HepG2 (cell line): ENCODE measurements at regions not wholly inside any gene's neighbourhood (a gene's known extent, or its start where the extent isn't known, plus 50 kb on each side); places are given as distances from the start of the nearest gene placed in this dataset.

Experiments
- ATAC-seq: fragments of 200-7000 bp; cut with Tn5 transposase; 3 replicates; pipeline ENCODE4 v1.9.1; 2020; ENCODE audit warnings: mild to moderate bottlenecking, moderate library complexity
- BruUV-seq: library from RNA; stranded (reverse); fragments of 400-500 nt; replicated peaks from 2 replicates; lab custom pipeline; 2021; lab: Mats Ljungman, UMichigan
- CTCF ChIA-PET: fragments of 300-600 bp; formaldehyde crosslinking; extraction: SDS; loops from one replicate; lab custom pipeline; 2021; ENCODE audit warnings: low total read pairs, inconsistent platforms, low intra/inter-chr PET ratio; lab: Yijun Ruan, JAX
- POLR2A ChIA-PET: fragments of 350-600 bp; sonication (Branson Sonifier 250); formaldehyde crosslinking; loops from one replicate; lab custom pipeline; 2020; ENCODE audit warnings: antibody characterized with exemption, inconsistent platforms; lab: Yijun Ruan, JAX
- DNase-seq: peaks from one replicate; pipeline ENCODE4 v3.0.0-alpha.2; 2015; ENCODE audit warnings: low spot score
- FAIRE-seq: peaks from 3 replicates; lab custom pipeline; 2011; peaks lifted over from hg19 to GRCh38; lab: Jason Lieb, UNC
- H2AFZ ChIP-seq: one replicate; pipeline ENCODE4 v1.6.1; 2011; ENCODE audit warnings: low read length, inconsistent platforms
- H3K27ac ChIP-seq: fragments of 300-600 bp; 3 replicates; pipeline ENCODE4 v1.8.0; 2011; ENCODE audit warnings: mixed run types, mild to moderate bottlenecking, mixed read lengths, low read length, inconsistent platforms; ENCODE audit not compliant: insufficient read depth; ENCODE audit errors: extremely low read length
- H3K27me3 ChIP-seq, 2 experiments: fragments of 200-600 bp in 1 of 2; 2 replicates in 1 of 2; 3 replicates in 1 of 2; pipeline versions ENCODE4 v1.6.0 to v1.8.0; 2011; ENCODE audit warnings: low read length in 2 of 2, mild to moderate bottlenecking in 2 of 2, moderate library complexity in 2 of 2, inconsistent platforms in 1 of 2; ENCODE audit not compliant: insufficient read depth in 2 of 2, control insufficient read depth in 1 of 2
- H3K36me3 ChIP-seq, 2 experiments: fragments of 200-600 bp in 1 of 2; replicated peaks in 1 of 2; 2 replicates in 1 of 2; 3 replicates in 1 of 2; pipeline versions ENCODE4 v1.5.1 to v1.8.0; 2011; ENCODE audit warnings: low read length in 2 of 2, inconsistent platforms in 1 of 2; ENCODE audit not compliant: insufficient read depth in 2 of 2, control insufficient read depth in 1 of 2
- H3K4me1 ChIP-seq: 2 replicates; pipeline ENCODE4 v1.5.1; 2012; ENCODE audit warnings: low read length, inconsistent platforms; ENCODE audit not compliant: insufficient read depth
- H3K4me2 ChIP-seq: 2 replicates; pipeline ENCODE4 v1.6.0; 2011; ENCODE audit warnings: low read depth, low read length, inconsistent platforms
- H3K4me3 ChIP-seq, 3 experiments: fragments of 200-600 bp in 1 of 3; sonication (generic), shearing (Covaris generic) in 1 of 3; replicated peaks in 1 of 3; 2 replicates each; pipeline ENCODE4 v1.5.1; 2011 to 2016; ENCODE audit warnings: low read length in 3 of 3, inconsistent platforms in 2 of 3, low read depth in 2 of 3, mild to moderate bottlenecking in 2 of 3, control low read depth in 1 of 3, mixed read lengths in 1 of 3; ENCODE audit not compliant: insufficient read depth in 1 of 3
- H3K79me2 ChIP-seq: one replicate; pipeline ENCODE4 v1.6.1; 2011; ENCODE audit warnings: low read length, inconsistent platforms; ENCODE audit not compliant: insufficient read depth
- H3K9ac ChIP-seq: 2 replicates; pipeline ENCODE4 v1.6.0; 2011; ENCODE audit warnings: mild to moderate bottlenecking, low read depth, low read length, inconsistent platforms; ENCODE audit not compliant: insufficient read depth
- H3K9me3 ChIP-seq: 2 replicates; pipeline ENCODE4 v1.5.1; 2012; ENCODE audit warnings: mild to moderate bottlenecking, low read length
- H4K20me1 ChIP-seq: 2 replicates; pipeline ENCODE4 v1.6.0; 2011; ENCODE audit warnings: inconsistent platforms, mild to moderate bottlenecking, low read length, moderate library complexity; ENCODE audit not compliant: insufficient read depth
- AGO2 ChIP-seq: fragments of 200-400 bp; formaldehyde crosslinking; optimal IDR thresholded peaks from 2 replicates; pipeline ENCODE3; 2017; ENCODE audit warnings: mild to moderate bottlenecking, low read depth, low read length, moderate library complexity
- ARID2 ChIP-seq: sonication (generic); formaldehyde crosslinking; IDR thresholded peaks from 2 replicates; pipeline ENCODE4 v1.8.1; 2022; ENCODE audit warnings: mild to moderate bottlenecking, missing genetic modification reagents, borderline replicate concordance
- GLI4 ChIP-seq: sonication (generic); formaldehyde crosslinking; IDR thresholded peaks from 2 replicates; pipeline ENCODE4 v1.5.1; 2020; ENCODE audit warnings: missing genetic modification reagents, mild to moderate bottlenecking, moderate library complexity, borderline replicate concordance
- HIC2 ChIP-seq: sonication (generic); formaldehyde crosslinking; IDR thresholded peaks from 2 replicates; pipeline ENCODE4 v1.9.0; 2022; ENCODE audit warnings: low read depth, missing genetic modification reagents
- JUNB ChIP-seq: sonication (generic); formaldehyde crosslinking; IDR thresholded peaks from 2 replicates; pipeline ENCODE4 v1.8.0; 2022; ENCODE audit warnings: missing genetic modification reagents, mild to moderate bottlenecking, borderline replicate concordance
- KDM5A ChIP-seq: fragments of 200-600 bp; sonication (generic); IDR thresholded peaks from 2 replicates; pipeline ENCODE4 v1.7.0; 2018; ENCODE audit warnings: antibody characterized with exemption, mild to moderate bottlenecking, low read length, borderline replicate concordance
- NBN ChIP-seq: fragments of 450-650 bp; conservative IDR thresholded peaks from 2 replicates; pipeline ENCODE4 v1.6.1; 2017
- PAX8 ChIP-seq: sonication (generic); formaldehyde crosslinking; IDR thresholded peaks from 2 replicates; pipeline ENCODE4 v1.8.0; 2022; ENCODE audit warnings: mild to moderate bottlenecking, missing genetic modification reagents, borderline replicate concordance
- PBX3 ChIP-seq: sonication (generic); formaldehyde crosslinking; IDR thresholded peaks from 2 replicates; pipeline ENCODE4 v1.8.1; 2023; ENCODE audit warnings: missing genetic modification reagents, inconsistent platforms, borderline replicate concordance
- RBM39 ChIP-seq: fragments of 200-400 bp; formaldehyde crosslinking; IDR thresholded peaks from one replicate; pipeline ENCODE4 v1.6.1; 2018; ENCODE audit warnings: antibody characterized with exemption, mild to moderate bottlenecking, low read depth, low read length; ENCODE audit not compliant: poor library complexity, severe bottlenecking
- SKI ChIP-seq: fragments of 450-650 bp; IDR thresholded peaks from one replicate; pipeline ENCODE4 v1.6.1; 2018; ENCODE audit warnings: mild to moderate bottlenecking; ENCODE audit not compliant: partially characterized antibody
- ZBTB3 ChIP-seq: sonication (generic); formaldehyde crosslinking; IDR thresholded peaks from 2 replicates; pipeline ENCODE4 v1.4.0; 2020; ENCODE audit warnings: low read depth, mild to moderate bottlenecking, moderate library complexity, missing genetic modification reagents, borderline replicate concordance
- ZFP41 ChIP-seq: sonication (generic); formaldehyde crosslinking; IDR thresholded peaks from 2 replicates; pipeline ENCODE4 v1.4.0; 2020; ENCODE audit warnings: mild to moderate bottlenecking, missing genetic modification reagents, borderline replicate concordance
- ZGPAT ChIP-seq: IDR thresholded peaks from 2 replicates; pipeline ENCODE4 v1.6.1; 2016; ENCODE audit warnings: mild to moderate bottlenecking
- ZMAT3 ChIP-seq: sonication (generic); formaldehyde crosslinking; conservative IDR thresholded peaks from 2 replicates; pipeline ENCODE4 v1.7.0; 2021; ENCODE audit warnings: missing genetic modification reagents
- ZNF30 ChIP-seq: sonication (generic); formaldehyde crosslinking; IDR thresholded peaks from 2 replicates; pipeline ENCODE4 v1.5.0; 2020; ENCODE audit warnings: mild to moderate bottlenecking, missing genetic modification reagents
- ZNF687 ChIP-seq: sonication (generic); formaldehyde crosslinking; IDR thresholded peaks from 2 replicates; pipeline ENCODE4 v1.5.1; 2020; ENCODE audit warnings: mild to moderate bottlenecking, missing genetic modification reagents, moderate library complexity
- WGBS: methylation state at CpG from one replicate; pipeline ENCODE4 v1.1.6; 2017; ENCODE audit warnings: low lambda C conversion rate; 5-methylcytosine and 5-hydroxymethylcytosine counted together
- in situ Hi-C: cut with HindIII; loops from 2 replicates; pipeline ENCODE4 v1.10.0; 2017; ENCODE audit warnings: low pct_unique_long_range_greater_than_20kb; ENCODE audit not compliant: extremely low pct_ligation_motif_present
- intact Hi-C: fragments of 100-400 bp; cut with micrococcal nuclease; formaldehyde crosslinking; loops from one replicate; pipeline ENCODE4 v1.10.0; 2022; ENCODE audit not compliant: unreplicated experiment

DNA sequence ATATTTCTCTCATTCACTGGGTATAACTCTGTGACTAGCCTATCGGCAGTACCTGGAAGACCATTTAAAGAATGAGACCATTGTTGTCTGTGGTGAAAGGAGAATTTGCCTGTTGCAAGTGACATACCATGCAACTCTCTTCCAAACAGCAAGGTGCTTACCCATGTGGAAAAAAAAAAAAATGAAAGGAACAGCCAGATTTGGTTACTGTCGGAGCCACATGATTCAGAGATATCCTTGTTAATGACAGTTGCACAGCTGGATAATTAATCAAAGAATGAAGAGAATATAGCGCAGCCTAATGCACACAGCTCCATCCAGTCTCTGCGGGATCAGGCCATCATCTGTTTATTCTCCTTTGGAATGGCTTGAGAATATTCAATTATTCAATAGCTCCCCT lies 141.8 kb downstream of the HRH4 start:
- H3K79me2 ChIP-seq: no peaks in the 10 kb centered on the region
- no peaks in the 10 kb centered on the region; a peak in 1 of 5 replicates for H3K27me3 ChIP-seq
- FAIRE-seq (no peak), ATAC-seq (no peak), DNase-seq (no peak)
- 5% methylated on average over 4 of the region's 4 CpGs for WGBS
- no peaks in the 10 kb centered on the region for H3K9me3 ChIP-seq
- H3K36me3 ChIP-seq: no peaks in the 10 kb centered on the region
- BruUV-seq: no TSS peak
- POLR2A ChIA-PET: no interaction called here
- no peak overlapping the region for H3K9ac ChIP-seq
- no peak overlapping the region for H2AFZ ChIP-seq
- no peaks in the 10 kb centered on the region for H4K20me1 ChIP-seq
- in situ Hi-C loops: no loop called here
- no peak for TF ChIP-seq AGO2
- no peak for TF ChIP-seq ARID2 (CRISPR knock-in tag)
- TF ChIP-seq PBX3 (CRISPR knock-in tag): no peak
- TF ChIP-seq PAX8 (CRISPR knock-in tag): no peak
- TF ChIP-seq ZGPAT: no peak
- no peak for TF ChIP-seq GLI4 (CRISPR knock-in tag)
- no peak for TF ChIP-seq RBM39
- no peak for TF ChIP-seq ZNF687 (CRISPR knock-in tag)
- no peak for TF ChIP-seq ZFP41 (CRISPR knock-in tag)
- no peak for TF ChIP-seq HIC2
- TF ChIP-seq KDM5A: no peak
- no peak for TF ChIP-seq SKI
- no peak for TF ChIP-seq ZNF30 (CRISPR knock-in tag)
- no peak for TF ChIP-seq NBN
- no peak for TF ChIP-seq ZMAT3 (CRISPR knock-in tag)
- TF ChIP-seq ZBTB3 (CRISPR knock-in tag): no peak
- TF ChIP-seq JUNB: no peak
- H3K4me1 ChIP-seq: no peaks in the 10 kb centered on the region
- no peak overlapping the region for H3K27ac ChIP-seq
- CTCF ChIA-PET: no interaction called here
- no peak overlapping the region for H3K4me3 ChIP-seq
- no peak overlapping the region for H3K4me2 ChIP-seq
- intact Hi-C loops: loop anchor here (5.0 kb wide), 1 partner anchor 1295 kb away; no protein-coding TSS in a partner anchor
